ENCODE measurements at regions not wholly inside any gene's neighbourhood (a gene's known extent, or its start where the extent isn't known, plus 50 kb on each side); places are given as distances from the start of the nearest gene placed in this dataset.

- DNase-seq, result no peak
Observed at GRCh38 chr3:74564560-74564959, 49.9 kb downstream of the CNTN3 start.

- no peak for DNase-seq
Observed at GRCh38 chr3:74562558-74563269, 51.7 kb downstream of the CNTN3 start.

GRCh38 chr3:74561881-74562280, 52.6 kb downstream of the CNTN3 start:
- DNase-seq, result peak in 1 of 2 experiments; percentile 2

- DNase-seq, result no peak
Observed at GRCh38 chr3:74559261-74559660, 55.2 kb downstream of the CNTN3 start.

- DNase-seq, result peak in 1 of 2 experiments; percentile 67
Observed at GRCh38 chr3:74550686-74551085, 63.8 kb downstream of the CNTN3 start.

- no peak for DNase-seq
Observed at GRCh38 chr3:74546426-74546825, 68.0 kb downstream of the CNTN3 start.

GRCh38 chr3:74542441-74542840, 72.0 kb downstream of the CNTN3 start:
- DNase-seq, result no peak

GRCh38 chr3:74539876-74540275, 74.6 kb downstream of the CNTN3 start:
- peak in 1 of 2 experiments; percentile 38 for DNase-seq

GRCh38 chr3:74538669-74539068, 75.8 kb downstream of the CNTN3 start:
- DNase-seq, result no peak

- DNase-seq, result no peak
Observed at GRCh38 chr3:74537857-74538256, 76.6 kb downstream of the CNTN3 start.

- DNase-seq, result peak in 1 of 2 experiments; percentile 22
Observed at GRCh38 chr3:74537164-74537563, 77.3 kb downstream of the CNTN3 start.

- no peak for DNase-seq
Observed at GRCh38 chr3:74535281-74535680, 79.2 kb downstream of the CNTN3 start.

GRCh38 chr3:74534611-74535010, 79.8 kb downstream of the CNTN3 start:
- DNase-seq, result no peak

GRCh38 chr3:74532446-74532845, 82.0 kb downstream of the CNTN3 start:
- no peak for DNase-seq

- DNase-seq, result no peak
Observed at GRCh38 chr3:74531491-74531890, 83.0 kb downstream of the CNTN3 start.

- no peak for DNase-seq
Observed at GRCh38 chr3:74529145-74529544, 85.3 kb downstream of the CNTN3 start.

GRCh38 chr3:74527566-74527965, 86.9 kb downstream of the CNTN3 start:
- no peak for DNase-seq

- no peak for DNase-seq
Observed at GRCh38 chr3:74523811-74524210, 90.6 kb downstream of the CNTN3 start.

- DNase-seq, result no peak
Observed at GRCh38 chr3:74520895-74521294, 93.6 kb downstream of the CNTN3 start.

GRCh38 chr3:74518610-74519009, 95.8 kb downstream of the CNTN3 start:
- no peak for DNase-seq

- no peak for DNase-seq
Observed at GRCh38 chr3:74516019-74516418, 98.4 kb downstream of the CNTN3 start.

- no peak for DNase-seq
Observed at GRCh38 chr3:74515451-74515850, 99.0 kb downstream of the CNTN3 start.

- no peak for DNase-seq
Observed at GRCh38 chr3:74511078-74511477, 103.4 kb downstream of the CNTN3 start.

GRCh38 chr3:74510261-74510818, 104.1 kb downstream of the CNTN3 start:
- no peak for DNase-seq

GRCh38 chr3:74507691-74508090, 106.8 kb downstream of the CNTN3 start:
- no peak for DNase-seq
